ENCODE measurements at regions not wholly inside any gene's neighbourhood (a gene's known extent, or its start where the extent isn't known, plus 50 kb on each side); places are given as distances from the start of the nearest gene placed in this dataset.
"Not testable (repeated sequence)": the region's sequence is repeated elsewhere in the genome, so short reads cannot be mapped to it uniquely, and the experiment has no call there.

DNA sequence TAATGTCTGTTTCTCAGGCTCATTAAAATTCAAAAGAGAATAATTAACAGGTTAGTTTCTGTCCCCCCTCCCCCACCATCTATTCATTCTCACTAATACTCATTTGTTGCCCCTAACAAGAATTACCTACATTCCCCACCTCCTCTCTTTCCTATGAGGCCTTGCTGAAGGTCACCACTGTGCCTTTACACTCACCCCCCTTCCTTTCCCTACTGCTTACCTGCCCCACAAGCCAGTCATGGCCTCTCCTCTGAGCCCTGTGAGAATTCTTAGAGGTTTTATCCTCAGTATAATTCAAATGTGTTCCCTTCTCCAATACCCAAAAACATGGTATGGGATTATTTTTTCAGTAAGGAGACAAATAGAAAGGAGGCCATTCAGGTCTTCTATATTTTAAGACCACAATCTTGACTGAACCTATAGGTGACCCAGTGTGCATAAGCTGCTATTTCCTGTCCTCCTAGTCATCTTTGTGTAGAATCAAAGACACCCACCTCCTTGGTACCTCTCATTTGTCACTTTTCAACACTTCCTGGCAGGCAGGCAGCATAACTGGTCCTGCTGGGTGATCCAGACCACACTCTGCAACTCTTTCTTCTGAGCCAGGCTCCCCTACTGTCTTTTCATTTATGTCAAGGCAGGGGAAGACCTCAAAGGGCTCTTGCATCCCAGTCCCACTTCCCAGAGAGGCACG, 55.8 kb upstream of the PLGLB2 start:
- H3K4me1 ChIP-seq (ENCODE audit: control insufficient read depth in 1 of 2, insufficient read depth in 2 of 2, low read length in 2 of 2); H3K4me3 ChIP-seq (ENCODE audit: low read depth in 1 of 2, low read length in 2 of 2); H3K27ac ChIP-seq (ENCODE audit: low read depth, low read length); H3K36me3 ChIP-seq (ENCODE audit: control insufficient read depth in 1 of 2, insufficient read depth in 2 of 2, low read length in 2 of 2); H3K9ac ChIP-seq (ENCODE audit: low read depth in 1 of 2, low read length in 2 of 2); H3K9me3 ChIP-seq (ENCODE audit: control insufficient read depth in 1 of 2, low read length in 2 of 2); H3K27me3 ChIP-seq (ENCODE audit: control insufficient read depth in 1 of 2, insufficient read depth in 2 of 2, low read length in 2 of 2): not testable (repeated sequence)

- H3K27ac ChIP-seq (ENCODE audit: low read depth, low read length); H3K4me3 ChIP-seq (ENCODE audit: low read depth in 1 of 2, low read length in 2 of 2); H3K36me3 ChIP-seq (ENCODE audit: control insufficient read depth in 1 of 2, insufficient read depth in 2 of 2, low read length in 2 of 2); H3K4me1 ChIP-seq (ENCODE audit: control insufficient read depth in 1 of 2, insufficient read depth in 2 of 2, low read length in 2 of 2); H3K9me3 ChIP-seq (ENCODE audit: control insufficient read depth in 1 of 2, low read length in 2 of 2); H3K9ac ChIP-seq (ENCODE audit: low read depth in 1 of 2, low read length in 2 of 2); H3K27me3 ChIP-seq (ENCODE audit: control insufficient read depth in 1 of 2, insufficient read depth in 2 of 2, low read length in 2 of 2): not testable (repeated sequence)
These were observed 55.0 kb upstream of the PLGLB2 start for GRCh38 chr2:87692914-87693313.

DNA sequence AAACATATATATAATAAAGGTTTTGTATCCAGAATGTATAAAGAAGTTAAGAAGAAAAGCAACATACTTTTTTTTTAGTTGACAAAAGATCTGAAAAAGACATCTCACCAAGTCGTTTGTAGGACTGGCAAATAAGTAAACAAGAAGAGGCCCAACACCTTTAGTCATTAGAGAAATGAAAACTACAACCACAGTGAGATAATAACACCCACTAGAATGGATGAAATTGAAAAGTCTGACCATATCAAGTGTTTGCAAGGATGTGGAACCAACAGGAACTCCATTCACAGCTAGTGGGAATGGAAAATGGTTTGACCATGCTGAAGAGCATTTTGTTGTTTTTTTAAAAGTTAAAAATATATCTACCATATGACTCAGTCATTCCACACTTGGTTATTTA, 54.0 kb upstream of the PLGLB2 start:
- H3K9me3 ChIP-seq (ENCODE audit: control insufficient read depth in 1 of 2, low read length in 2 of 2); H3K4me1 ChIP-seq (ENCODE audit: control insufficient read depth in 1 of 2, insufficient read depth in 2 of 2, low read length in 2 of 2); H3K27ac ChIP-seq (ENCODE audit: low read depth, low read length); H3K9ac ChIP-seq (ENCODE audit: low read depth in 1 of 2, low read length in 2 of 2); H3K27me3 ChIP-seq (ENCODE audit: control insufficient read depth in 1 of 2, insufficient read depth in 2 of 2, low read length in 2 of 2); H3K4me3 ChIP-seq (ENCODE audit: low read depth in 1 of 2, low read length in 2 of 2); H3K36me3 ChIP-seq (ENCODE audit: control insufficient read depth in 1 of 2, insufficient read depth in 2 of 2, low read length in 2 of 2): not testable (repeated sequence)

DNA sequence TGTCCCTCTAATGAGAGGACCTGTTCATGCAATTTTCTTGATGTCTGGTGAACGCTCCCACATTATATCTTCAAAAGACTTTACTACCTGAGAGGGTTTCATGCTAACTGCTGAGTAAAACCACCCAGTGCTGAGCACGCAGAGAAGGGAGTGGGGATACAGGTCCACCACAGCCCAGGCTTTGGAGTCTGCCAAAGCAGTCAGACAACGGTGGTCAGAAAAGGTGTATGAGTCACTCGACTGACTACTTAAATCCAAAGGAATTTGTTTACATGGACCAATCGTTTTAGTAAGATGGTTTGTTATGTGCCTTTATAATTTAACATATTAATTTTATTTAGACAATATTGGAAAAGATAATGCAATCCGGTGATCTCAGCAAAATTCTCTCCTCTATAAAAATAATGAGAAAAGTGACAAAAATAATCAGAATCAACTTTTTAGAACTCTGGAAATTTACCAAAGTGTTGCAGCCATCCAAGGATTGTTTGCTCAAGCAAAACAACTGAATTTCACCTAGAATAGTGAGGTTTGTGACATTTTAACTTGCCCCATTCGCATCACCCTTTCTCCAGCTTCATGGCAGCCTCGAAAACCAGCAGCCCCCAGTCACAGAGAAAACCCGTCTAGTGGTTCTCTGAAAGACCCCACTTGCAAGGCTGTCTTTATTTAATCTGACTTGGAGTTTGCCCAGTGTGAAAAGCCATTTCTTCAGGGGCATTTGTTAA, 52.1 kb upstream of the PLGLB2 start:
- not testable (repeated sequence) for H3K27ac ChIP-seq (ENCODE audit: low read depth, low read length); H3K9ac ChIP-seq (ENCODE audit: low read depth in 1 of 2, low read length in 2 of 2); H3K27me3 ChIP-seq (ENCODE audit: control insufficient read depth in 1 of 2, insufficient read depth in 2 of 2, low read length in 2 of 2); H3K4me1 ChIP-seq (ENCODE audit: control insufficient read depth in 1 of 2, insufficient read depth in 2 of 2, low read length in 2 of 2); H3K36me3 ChIP-seq (ENCODE audit: control insufficient read depth in 1 of 2, insufficient read depth in 2 of 2, low read length in 2 of 2); H3K4me3 ChIP-seq (ENCODE audit: low read depth in 1 of 2, low read length in 2 of 2); H3K9me3 ChIP-seq (ENCODE audit: control insufficient read depth in 1 of 2, low read length in 2 of 2)

Data from duodenal mucosa (tissue), 2 donors.